ENCODE measurements at regions not wholly inside any gene's neighbourhood (a gene's known extent, or its start where the extent isn't known, plus 50 kb on each side); places are given as distances from the start of the nearest gene placed in this dataset.

DNA sequence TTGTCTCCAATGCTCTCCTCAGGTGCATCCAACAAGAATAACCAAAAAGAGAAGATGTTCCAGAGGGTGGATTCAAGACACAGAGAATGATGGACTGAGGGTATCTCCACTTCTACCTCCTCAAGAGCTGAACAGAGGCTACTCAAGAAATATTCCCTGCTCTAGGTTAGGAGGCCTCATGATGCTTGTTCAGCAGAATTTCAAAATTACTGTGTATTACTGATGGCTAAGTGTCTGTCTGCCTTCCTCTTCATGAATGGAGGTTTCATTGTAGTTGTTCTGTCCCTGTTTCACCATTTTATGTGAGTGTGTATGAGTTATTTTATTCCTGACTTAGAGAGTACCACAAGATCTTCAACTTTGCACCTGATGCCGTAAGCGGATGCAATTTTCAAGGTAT, 76.8 kb downstream of the JRKL start:
- TF ChIP-seq, protein P1, sequence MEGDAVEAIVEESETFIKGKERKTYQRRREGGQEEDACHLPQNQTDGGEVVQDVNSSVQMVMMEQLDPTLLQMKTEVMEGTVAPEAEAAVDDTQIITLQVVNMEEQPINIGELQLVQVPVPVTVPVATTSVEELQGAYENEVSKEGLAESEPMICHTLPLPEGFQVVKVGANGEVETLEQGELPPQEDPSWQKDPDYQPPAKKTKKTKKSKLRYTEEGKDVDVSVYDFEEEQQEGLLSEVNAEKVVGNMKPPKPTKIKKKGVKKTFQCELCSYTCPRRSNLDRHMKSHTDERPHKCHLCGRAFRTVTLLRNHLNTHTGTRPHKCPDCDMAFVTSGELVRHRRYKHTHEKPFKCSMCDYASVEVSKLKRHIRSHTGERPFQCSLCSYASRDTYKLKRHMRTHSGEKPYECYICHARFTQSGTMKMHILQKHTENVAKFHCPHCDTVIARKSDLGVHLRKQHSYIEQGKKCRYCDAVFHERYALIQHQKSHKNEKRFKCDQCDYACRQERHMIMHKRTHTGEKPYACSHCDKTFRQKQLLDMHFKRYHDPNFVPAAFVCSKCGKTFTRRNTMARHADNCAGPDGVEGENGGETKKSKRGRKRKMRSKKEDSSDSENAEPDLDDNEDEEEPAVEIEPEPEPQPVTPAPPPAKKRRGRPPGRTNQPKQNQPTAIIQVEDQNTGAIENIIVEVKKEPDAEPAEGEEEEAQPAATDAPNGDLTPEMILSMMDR (conservative IDR thresholded peaks at IDR 0.05): no peak

DNA sequence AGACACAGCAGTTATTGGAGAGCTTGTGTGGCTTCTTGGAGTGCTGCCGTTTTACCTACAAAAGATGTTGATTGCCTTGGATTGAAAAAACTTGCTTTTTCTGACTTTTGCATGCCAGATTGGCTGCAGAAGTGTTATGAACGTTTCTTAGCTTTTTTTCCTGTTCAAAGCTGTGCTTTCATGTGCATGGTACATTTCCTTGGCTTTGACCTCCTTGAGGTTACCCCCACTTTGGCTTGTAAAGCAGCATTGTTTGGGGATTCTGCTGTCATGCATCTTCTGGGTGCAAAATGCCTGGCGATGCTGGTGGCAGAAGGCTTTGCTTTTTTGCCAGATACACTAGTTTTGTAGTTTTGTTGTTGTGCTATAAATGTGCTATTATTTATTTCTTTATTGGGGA, 80.0 kb downstream of the JRKL start:
- H3K27ac ChIP-seq: no peak overlapping the region
- TF ChIP-seq, protein P1 (conservative IDR thresholded peaks at IDR 0.05): no peak

More for the DNA sequence above, 76.8 kb downstream of the JRKL start:
- H3K27ac ChIP-seq: no peak overlapping the region

DNA sequence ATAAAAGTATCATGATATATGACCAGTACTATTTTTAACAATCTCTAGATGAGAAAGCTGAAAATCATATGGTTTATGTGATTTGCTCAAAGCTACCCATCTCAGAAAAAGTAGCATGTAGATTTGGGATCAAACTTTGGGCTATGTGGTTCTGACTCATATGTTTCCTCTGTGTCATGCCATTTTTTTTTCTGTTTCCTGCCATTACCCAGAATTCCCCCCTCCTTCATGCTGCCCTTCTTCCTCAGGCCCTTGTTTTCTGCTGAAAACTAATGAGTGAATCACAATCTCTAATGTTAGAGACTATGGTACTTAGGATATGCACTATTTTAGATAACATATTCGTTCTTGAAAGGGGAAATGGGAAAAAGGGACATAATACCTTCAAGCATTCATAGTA, 80.7 kb downstream of the JRKL start:
- TF ChIP-seq, protein P1 (conservative IDR thresholded peaks at IDR 0.05): no peak
- no peak overlapping the region for H3K27ac ChIP-seq

DNA sequence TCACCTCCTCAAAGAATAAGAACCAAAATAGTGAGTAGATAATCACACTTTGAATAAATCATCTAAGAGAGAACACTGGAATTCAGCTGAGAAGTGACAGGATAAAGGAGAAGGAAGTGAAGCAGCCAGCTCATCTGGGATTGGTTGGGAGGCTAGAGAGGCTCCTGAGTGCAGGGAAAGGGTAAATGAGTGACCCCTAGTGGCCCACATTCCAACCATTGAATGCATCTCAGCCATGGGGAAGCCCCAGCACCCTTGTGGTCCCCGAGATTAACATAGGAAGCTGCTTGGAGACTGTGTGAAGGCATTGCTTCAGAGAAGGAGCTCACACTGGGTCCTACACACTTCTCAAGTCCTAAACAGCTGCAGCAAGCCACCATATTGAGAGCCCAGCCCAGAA, 82.3 kb downstream of the JRKL start:
- no peak overlapping the region for H3K27ac ChIP-seq
- TF ChIP-seq, protein P1 (conservative IDR thresholded peaks at IDR 0.05): no peak

DNA sequence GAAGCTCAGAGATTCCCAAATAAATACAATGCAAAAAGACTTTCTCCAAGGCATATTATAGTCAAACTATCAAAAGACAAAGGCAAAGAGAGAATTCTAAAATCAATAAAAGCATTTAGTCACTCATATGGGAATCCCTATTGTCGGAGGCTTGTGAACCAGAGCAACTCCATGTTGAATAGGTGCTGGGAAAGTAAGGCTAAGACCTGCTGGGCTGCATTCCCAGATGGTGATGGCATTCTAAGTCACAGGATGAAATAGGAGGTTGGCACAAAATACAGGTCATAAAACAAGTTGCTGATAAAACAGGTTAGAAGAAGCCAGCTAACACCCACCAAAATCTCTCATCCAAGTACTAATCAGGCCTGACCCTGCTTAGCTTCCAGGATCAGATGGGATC, 84.5 kb downstream of the JRKL start:
- no peak overlapping the region for H3K27ac ChIP-seq
- TF ChIP-seq, protein P1 (conservative IDR thresholded peaks at IDR 0.05): no peak

DNA sequence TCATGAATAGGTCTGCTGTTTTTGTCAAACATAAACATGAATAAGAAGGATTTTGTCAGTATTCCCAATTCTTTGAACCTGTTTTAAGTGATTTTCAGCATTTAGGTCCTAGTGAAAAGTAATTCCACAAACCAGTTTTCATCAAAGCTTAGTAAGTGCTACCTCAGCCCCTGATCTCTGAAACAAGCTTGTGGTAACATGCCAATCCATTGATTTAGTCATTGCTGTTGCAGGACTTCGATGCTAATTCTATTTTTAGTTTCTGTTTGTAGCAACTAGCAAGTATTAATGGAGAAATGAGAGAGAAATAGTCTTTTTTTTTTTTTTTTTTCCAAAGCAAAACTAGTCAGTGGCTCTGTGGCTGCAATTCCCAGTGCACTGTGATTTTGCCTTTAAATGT, 91.4 kb downstream of the JRKL start:
- no peak overlapping the region for H3K27ac ChIP-seq
- TF ChIP-seq, protein P1 (conservative IDR thresholded peaks at IDR 0.05): no peak

DNA sequence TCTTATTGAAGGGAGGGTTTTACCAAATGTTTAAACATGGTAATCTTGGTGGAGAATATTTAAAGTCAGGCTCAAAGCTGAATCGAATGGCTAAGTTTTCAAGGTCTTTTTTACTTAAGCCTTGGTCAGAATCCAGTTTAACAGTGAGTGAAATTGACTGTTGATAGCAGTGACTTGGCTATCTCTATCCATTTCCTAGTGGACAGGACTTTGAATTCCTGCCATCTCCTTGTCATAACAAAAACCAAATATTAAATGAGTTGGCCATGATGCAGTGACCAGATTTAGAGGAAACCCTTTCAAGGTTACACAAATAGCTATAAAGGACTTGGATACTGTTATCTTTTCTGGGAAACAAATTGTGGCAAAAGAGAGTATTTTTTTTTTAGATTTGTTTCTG, 92.0 kb downstream of the JRKL start:
- H3K27ac ChIP-seq: no peak overlapping the region
- TF ChIP-seq, protein P1 (conservative IDR thresholded peaks at IDR 0.05): no peak

DNA sequence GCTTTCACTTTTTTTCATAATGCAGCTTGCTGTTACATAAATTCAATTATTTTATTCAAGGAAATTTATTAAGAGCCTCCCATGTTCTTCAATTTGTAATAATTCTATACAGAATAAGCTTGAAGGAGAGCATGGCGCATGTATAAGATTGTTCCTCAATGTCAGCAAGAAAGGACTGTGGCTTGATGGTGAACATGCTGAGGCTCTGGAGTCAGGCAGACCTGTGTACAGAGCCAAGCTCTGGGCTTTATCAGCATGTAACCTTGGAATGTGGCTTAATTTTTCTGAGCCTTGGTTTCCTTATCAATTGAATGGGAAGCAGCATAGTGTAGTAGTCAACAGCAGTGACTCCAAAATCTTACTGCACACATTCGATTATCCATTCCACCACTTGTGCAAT, 92.4 kb downstream of the JRKL start:
- no peak overlapping the region for H3K27ac ChIP-seq
- TF ChIP-seq, protein P1 (conservative IDR thresholded peaks at IDR 0.05): no peak
